ENCODE measurements at regions not wholly inside any gene's neighbourhood (a gene's known extent, or its start where the extent isn't known, plus 50 kb on each side); places are given as distances from the start of the nearest gene placed in this dataset.

GRCh38 chr9:101957705-101958104 lies 219.3 kb upstream of the GRIN3A start:
- CTCF ChIA-PET, result no interaction called here
- POLR2A ChIA-PET (ENCODE audit: low non-redundant PET), result no interaction called here

DNA sequence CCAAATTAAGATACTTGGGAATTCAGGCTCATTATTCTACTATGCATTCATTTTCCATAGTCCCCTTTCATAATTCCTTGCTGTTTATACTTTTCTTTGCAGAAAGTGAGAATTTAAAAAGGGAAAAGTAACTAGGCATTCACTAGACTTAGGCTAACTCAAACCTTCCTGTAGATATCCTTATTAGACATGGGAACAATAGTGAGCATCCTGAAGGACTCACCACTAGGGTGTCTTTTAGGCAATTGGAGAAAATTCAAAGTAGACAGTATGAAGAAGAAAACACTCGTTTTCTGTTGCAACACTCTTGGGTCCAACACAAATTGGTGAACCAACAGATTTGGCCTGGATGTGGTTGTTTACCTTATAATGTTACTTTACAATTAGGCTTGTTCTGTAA lies 213.2 kb upstream of the GRIN3A start:
- Histone ChIP-seq H3K27me3 (replicated peaks; ENCODE audit: insufficient read depth, low read depth, low read length, poor library complexity) (no peaks in the 10 kb centered on the region), H3K4me1 (ENCODE audit: insufficient read depth, low read length, poor library complexity, severe bottlenecking) (no peaks in the 10 kb centered on the region), H3K9me3 (ENCODE audit: low read depth, low read length, poor library complexity, severe bottlenecking) (no peaks in the 10 kb centered on the region), H3K4me3 (ENCODE audit: low read depth, low read length, poor library complexity, severe bottlenecking) (no peak overlapping the region), H3K36me3 (ENCODE audit: insufficient read depth, low read length, poor library complexity, severe bottlenecking) (no peaks in the 10 kb centered on the region), H3K27ac (ENCODE audit: low read depth, low read length, poor library complexity, severe bottlenecking) (no peak overlapping the region)
- no TSS peak for BruUV-seq (replicated peaks)
- DNase-seq (ENCODE audit: low spot score), result no peak
- TF ChIP-seq CTCF (conservative IDR thresholded peaks at IDR 0.05; ENCODE audit: low read depth, low read length) (no peak), EZH2 (IDR thresholded peaks at IDR 0.05; ENCODE audit: borderline replicate concordance, low read depth, low read length, poor library complexity, severe bottlenecking) (no peak)
- POLR2A ChIA-PET (ENCODE audit: low non-redundant PET), result no interaction called here
- intact Hi-C loops (cut with micrococcal nuclease; ENCODE audit: unreplicated experiment), result no loop called here
- CTCF ChIA-PET, result no interaction called here

More at GRCh38 chr9:101957705-101958104, 219.3 kb upstream of the GRIN3A start:
- no TSS peak for BruUV-seq (replicated peaks)
- H3K27me3 ChIP-seq (replicated peaks; ENCODE audit: insufficient read depth, low read depth, low read length, poor library complexity), result no peaks in the 10 kb centered on the region
- TF ChIP-seq EZH2 (IDR thresholded peaks at IDR 0.05; ENCODE audit: borderline replicate concordance, low read depth, low read length, poor library complexity, severe bottlenecking) (no peak), CTCF (conservative IDR thresholded peaks at IDR 0.05; ENCODE audit: low read depth, low read length) (no peak)
- intact Hi-C loops (cut with micrococcal nuclease; ENCODE audit: unreplicated experiment), result no loop called here
- no peak overlapping the region for H3K27ac ChIP-seq (ENCODE audit: low read depth, low read length, poor library complexity, severe bottlenecking)
- H3K4me1 ChIP-seq (ENCODE audit: insufficient read depth, low read length, poor library complexity, severe bottlenecking), result no peaks in the 10 kb centered on the region
- H3K36me3 ChIP-seq (ENCODE audit: insufficient read depth, low read length, poor library complexity, severe bottlenecking), result no peaks in the 10 kb centered on the region
- no peaks in the 10 kb centered on the region for H3K9me3 ChIP-seq (ENCODE audit: low read depth, low read length, poor library complexity, severe bottlenecking)
- no peak overlapping the region for H3K4me3 ChIP-seq (ENCODE audit: low read depth, low read length, poor library complexity, severe bottlenecking)
- no peak for DNase-seq (ENCODE audit: low spot score)

- Histone ChIP-seq H3K27ac (ENCODE audit: low read depth, low read length, poor library complexity, severe bottlenecking) (no peak overlapping the region), H3K27me3 (replicated peaks; ENCODE audit: insufficient read depth, low read depth, low read length, poor library complexity) (no peaks in the 10 kb centered on the region), H3K36me3 (ENCODE audit: insufficient read depth, low read length, poor library complexity, severe bottlenecking) (no peaks in the 10 kb centered on the region), H3K4me1 (ENCODE audit: insufficient read depth, low read length, poor library complexity, severe bottlenecking) (no peaks in the 10 kb centered on the region), H3K9me3 (ENCODE audit: low read depth, low read length, poor library complexity, severe bottlenecking) (no peaks in the 10 kb centered on the region), H3K4me3 (ENCODE audit: low read depth, low read length, poor library complexity, severe bottlenecking) (no peak overlapping the region)
- TF ChIP-seq EZH2 (IDR thresholded peaks at IDR 0.05; ENCODE audit: borderline replicate concordance, low read depth, low read length, poor library complexity, severe bottlenecking), result no peak
- no peak for TF ChIP-seq CTCF (conservative IDR thresholded peaks at IDR 0.05; ENCODE audit: low read depth, low read length)
- POLR2A ChIA-PET (ENCODE audit: low non-redundant PET), result no interaction called here
- BruUV-seq (replicated peaks), result no TSS peak
- intact Hi-C loops (cut with micrococcal nuclease; ENCODE audit: unreplicated experiment), result no loop called here
- CTCF ChIA-PET, result no interaction called here
- no peak for DNase-seq (ENCODE audit: low spot score)
Observed at GRCh38 chr9:101931756-101932155, 193.3 kb upstream of the GRIN3A start.
